HUES64 (cell line): ENCODE measurements at regions not wholly inside any gene's neighbourhood (a gene's known extent, or its start where the extent isn't known, plus 50 kb on each side); places are given as distances from the start of the nearest gene placed in this dataset.

Source experiments
- H3K27ac ChIP-seq: 2 replicates; pipeline ENCODE4 v1.7.0; 2013; ENCODE audit warnings: low read depth, low read length, inconsistent platforms
- H3K27me3 ChIP-seq: 2 replicates; pipeline ENCODE4 v1.6.1; 2013; ENCODE audit warnings: mild to moderate bottlenecking, low read length; ENCODE audit not compliant: insufficient read depth
- H3K36me3 ChIP-seq: 2 replicates; pipeline ENCODE4 v1.6.1; 2013; ENCODE audit warnings: mild to moderate bottlenecking, low read length; ENCODE audit not compliant: insufficient read depth
- H3K4me1 ChIP-seq: 2 replicates; pipeline ENCODE4 v1.6.1; 2013; ENCODE audit warnings: mild to moderate bottlenecking, low read length, moderate library complexity; ENCODE audit not compliant: insufficient read depth
- H3K4me3 ChIP-seq: 2 replicates; pipeline ENCODE4 v1.5.1; 2013; ENCODE audit warnings: mild to moderate bottlenecking, low read length, moderate library complexity
- H3K9ac ChIP-seq: 2 replicates; pipeline ENCODE4 v1.6.1; 2013; ENCODE audit warnings: mild to moderate bottlenecking, low read depth, low read length
- H3K9me3 ChIP-seq: 2 replicates; pipeline ENCODE4 v1.6.1; 2013; ENCODE audit warnings: low read depth, low read length; ENCODE audit not compliant: insufficient read depth
- WGBS: fragments of 150-250, 120-280 bp; methylation state at CpG from one replicate; pipeline ENCODE4 v1.1.7; 2013; ENCODE audit warnings: missing lambda C conversion rate; 5-methylcytosine and 5-hydroxymethylcytosine counted together

GRCh38 chr10:84053626-84054025, 85.7 kb upstream of the GHITM start:
- H3K36me3 ChIP-seq = no peaks in the 10 kb centered on the region
- no peak overlapping the region for H3K4me3 ChIP-seq
- H3K4me1 ChIP-seq = no peaks in the 10 kb centered on the region
- H3K9me3 ChIP-seq = no peaks in the 10 kb centered on the region
- no peaks in the 10 kb centered on the region for H3K27me3 ChIP-seq
- no peak overlapping the region for H3K9ac ChIP-seq
- H3K27ac ChIP-seq = no peak overlapping the region
- 93% methylated on average over 5 of the region's 5 CpGs for WGBS

GRCh38 chr10:84054743-84055142, 84.6 kb upstream of the GHITM start:
- WGBS = 90% methylated on average over 3 of the region's 3 CpGs
- Histone ChIP-seq H3K36me3 (no peaks in the 10 kb centered on the region), H3K27ac (no peak overlapping the region), H3K9ac (no peak overlapping the region), H3K4me1 (no peaks in the 10 kb centered on the region), H3K27me3 (no peaks in the 10 kb centered on the region), H3K9me3 (no peaks in the 10 kb centered on the region), H3K4me3 (no peak overlapping the region)

GRCh38 chr10:84059526-84059925, 79.8 kb upstream of the GHITM start:
- H3K27ac ChIP-seq = no peak overlapping the region
- H3K4me1 ChIP-seq = no peaks in the 10 kb centered on the region
- no peaks in the 10 kb centered on the region for H3K9me3 ChIP-seq
- H3K27me3 ChIP-seq = no peaks in the 10 kb centered on the region
- no peaks in the 10 kb centered on the region for H3K36me3 ChIP-seq
- H3K4me3 ChIP-seq = no peak overlapping the region
- H3K9ac ChIP-seq = no peak overlapping the region
- WGBS = 89% methylated on average over 3 of the region's 3 CpGs

- Histone ChIP-seq H3K27ac (no peak overlapping the region), H3K4me3 (no peak overlapping the region), H3K4me1 (no peaks in the 10 kb centered on the region), H3K36me3 (no peaks in the 10 kb centered on the region), H3K9ac (no peak overlapping the region), H3K27me3 (no peaks in the 10 kb centered on the region), H3K9me3 (no peaks in the 10 kb centered on the region)
Measured at GRCh38 chr10:84063440-84063839, 75.9 kb upstream of the GHITM start.

GRCh38 chr10:84065804-84066601, 73.3 kb upstream of the GHITM start:
- Histone ChIP-seq H3K4me1 (no peaks in the 10 kb centered on the region), H3K9me3 (no peaks in the 10 kb centered on the region), H3K27ac (no peak overlapping the region), H3K4me3 (no peak overlapping the region), H3K27me3 (no peaks in the 10 kb centered on the region), H3K36me3 (no peaks in the 10 kb centered on the region), H3K9ac (no peak overlapping the region)
- 90% methylated on average over 8 of the region's 8 CpGs for WGBS

GRCh38 chr10:84074521-84074920, 64.8 kb upstream of the GHITM start:
- no peak overlapping the region for H3K4me3 ChIP-seq
- no peaks in the 10 kb centered on the region for H3K27me3 ChIP-seq
- 83% methylated on average over 1 of the region's 3 CpGs for WGBS
- H3K36me3 ChIP-seq = no peaks in the 10 kb centered on the region
- no peak overlapping the region for H3K27ac ChIP-seq
- no peak overlapping the region for H3K9ac ChIP-seq
- no peaks in the 10 kb centered on the region for H3K9me3 ChIP-seq
- H3K4me1 ChIP-seq = no peaks in the 10 kb centered on the region

GRCh38 chr10:84075226-84076046, 63.9 kb upstream of the GHITM start:
- Histone ChIP-seq H3K4me1 (no peaks in the 10 kb centered on the region), H3K27ac (no peak overlapping the region), H3K9ac (no peak overlapping the region), H3K27me3 (no peaks in the 10 kb centered on the region), H3K36me3 (no peaks in the 10 kb centered on the region), H3K4me3 (no peak overlapping the region), H3K9me3 (no peaks in the 10 kb centered on the region)
- 90% methylated on average over 4 of the region's 4 CpGs for WGBS

GRCh38 chr10:84076047-84076388, 63.3 kb upstream of the GHITM start:
- Histone ChIP-seq H3K4me3 (no peak overlapping the region), H3K9me3 (no peaks in the 10 kb centered on the region), H3K4me1 (no peaks in the 10 kb centered on the region), H3K9ac (no peak overlapping the region), H3K36me3 (no peaks in the 10 kb centered on the region), H3K27me3 (no peaks in the 10 kb centered on the region), H3K27ac (no peak overlapping the region)
- WGBS = 83% methylated on average over 1 of the region's 1 CpG

GRCh38 chr10:84076540-84077195, 62.6 kb upstream of the GHITM start:
- H3K36me3 ChIP-seq = no peaks in the 10 kb centered on the region
- no peaks in the 10 kb centered on the region for H3K27me3 ChIP-seq
- H3K9me3 ChIP-seq = no peaks in the 10 kb centered on the region
- no peak overlapping the region for H3K9ac ChIP-seq
- 81% methylated on average over 4 of the region's 4 CpGs for WGBS
- no peaks in the 10 kb centered on the region for H3K4me1 ChIP-seq
- H3K27ac ChIP-seq = no peak overlapping the region
- no peak overlapping the region for H3K4me3 ChIP-seq

- Histone ChIP-seq H3K27ac (no peak overlapping the region), H3K4me1 (no peaks in the 10 kb centered on the region), H3K4me3 (no peak overlapping the region), H3K9ac (no peak overlapping the region), H3K36me3 (no peaks in the 10 kb centered on the region), H3K9me3 (no peaks in the 10 kb centered on the region), H3K27me3 (no peaks in the 10 kb centered on the region)
- 95% methylated on average over 2 of the region's 2 CpGs for WGBS
Measured at GRCh38 chr10:84077768-84078167, 61.5 kb upstream of the GHITM start.

- H3K4me3 ChIP-seq = no peak overlapping the region
- no peaks in the 10 kb centered on the region for H3K36me3 ChIP-seq
- H3K4me1 ChIP-seq = no peaks in the 10 kb centered on the region
- H3K9me3 ChIP-seq = no peaks in the 10 kb centered on the region
- H3K27me3 ChIP-seq = no peaks in the 10 kb centered on the region
- H3K27ac ChIP-seq = no peak overlapping the region
- H3K9ac ChIP-seq = no peak overlapping the region
Measured at GRCh38 chr10:84078771-84079170, 60.5 kb upstream of the GHITM start.
